GM12878 (cell line): ENCODE measurements at regions not wholly inside any gene's neighbourhood (a gene's known extent, or its start where the extent isn't known, plus 50 kb on each side); places are given as distances from the start of the nearest gene placed in this dataset.

Source experiments
- ATAC-seq: fragments of 200-7000 bp; cut with Tn5 transposase; 3 replicates; pipeline ENCODE4 v1.9.1; 2020; ENCODE audit warnings: mild to moderate bottlenecking, moderate library complexity
- BruUV-seq: library from RNA; stranded (reverse); fragments of 400-500 nt; replicated peaks from 2 replicates; lab custom pipeline; 2021; lab: Mats Ljungman, UMichigan
- CTCF ChIA-PET: fragments of 300-600 bp; sonication (Branson Sonifier 250); formaldehyde crosslinking; extraction: SDS; loops from one replicate; lab custom pipeline; 2021; ENCODE audit warnings: inconsistent platforms; lab: Yijun Ruan, JAX
- POLR2A ChIA-PET: fragments of 350-600 bp; formaldehyde crosslinking; extraction: SDS; loops from one replicate; lab custom pipeline; 2021; ENCODE audit warnings: inconsistent platforms; lab: Charles Lee
- RAD21 ChIA-PET: fragments of 300-600 bp; sonication (Branson Sonifier 250); formaldehyde crosslinking; loops from one replicate; lab custom pipeline; 2023; ENCODE audit warnings: antibody characterized with exemption; ENCODE audit not compliant: unreplicated experiment; lab: Charles Lee
- SMC1A ChIA-PET: fragments of 300-600 bp; sonication (Branson Sonifier 250); formaldehyde crosslinking; loops from one replicate; lab custom pipeline; 2023; ENCODE audit not compliant: unreplicated experiment, uncharacterized antibody; lab: Charles Lee
- DNase-seq: peaks from one replicate; pipeline ENCODE4 v3.0.0-alpha.2; 2011; ENCODE audit warnings: low read depth, low spot score
- FAIRE-seq: peaks from 3 replicates; lab custom pipeline; 2011; peaks lifted over from hg19 to GRCh38; lab: Jason Lieb, UNC
- H2AFZ ChIP-seq: 2 replicates; pipeline ENCODE4 v1.6.0; 2011; ENCODE audit warnings: low read depth, low read length, control low read depth; ENCODE audit not compliant: control insufficient read depth
- H3K27ac ChIP-seq: 2 replicates; pipeline ENCODE4 v1.5.1; 2011; ENCODE audit warnings: control low read depth; ENCODE audit not compliant: control insufficient read depth, insufficient read depth
- H3K27me3 ChIP-seq, 2 experiments: replicated peaks in 1 of 2; 2 replicates each; pipeline versions ENCODE4 v1.6.0 to v1.6.1; 2011; ENCODE audit warnings: low read length in 1 of 2; ENCODE audit not compliant: control insufficient read depth in 2 of 2, insufficient read depth in 2 of 2
- H3K36me3 ChIP-seq, 2 experiments: 2 replicates each; pipeline ENCODE4 v1.5.1; 2011; ENCODE audit warnings: low read length in 1 of 2; ENCODE audit not compliant: control insufficient read depth in 2 of 2, insufficient read depth in 2 of 2
- H3K4me1 ChIP-seq: 2 replicates; pipeline ENCODE4 v1.6.1; 2011; ENCODE audit warnings: mild to moderate bottlenecking, low read length, moderate library complexity, mixed read lengths; ENCODE audit not compliant: control insufficient read depth, insufficient read depth
- H3K4me2 ChIP-seq: 2 replicates; pipeline ENCODE4 v1.6.0; 2011; ENCODE audit warnings: control low read depth; ENCODE audit not compliant: control insufficient read depth, insufficient read depth
- H3K4me3 ChIP-seq: fragments of 200-600 bp; sonication (generic); 2 replicates; pipeline ENCODE4 v1.5.1; 2016
- H3K79me2 ChIP-seq: 2 replicates; pipeline ENCODE4 v1.6.0; 2011; ENCODE audit warnings: low read length; ENCODE audit not compliant: control insufficient read depth, insufficient read depth
- H3K9ac ChIP-seq: 2 replicates; pipeline ENCODE4 v1.8.0; 2011; ENCODE audit warnings: low read length, control low read depth, mixed read lengths; ENCODE audit not compliant: control insufficient read depth, insufficient read depth
- H3K9me3 ChIP-seq: replicated peaks from 3 replicates; pipeline ENCODE4 v1.5.1; 2011; ENCODE audit warnings: mild to moderate bottlenecking, low read length; ENCODE audit not compliant: control insufficient read depth, insufficient read depth
- H4K20me1 ChIP-seq: 2 replicates; pipeline ENCODE4 v1.6.0; 2011; ENCODE audit not compliant: control insufficient read depth, insufficient read depth
- BACH1 ChIP-seq: fragments of 450-650 bp; IDR thresholded peaks from 2 replicates; pipeline ENCODE4 v1.6.1; 2017; ENCODE audit warnings: mild to moderate bottlenecking, borderline replicate concordance
- BCL11A ChIP-seq: IDR thresholded peaks from 2 replicates; pipeline ENCODE4 v1.6.1; 2011; ENCODE audit warnings: low read depth, low read length
- BCL3 ChIP-seq: IDR thresholded peaks from 2 replicates; pipeline ENCODE4 v1.6.1; 2011; ENCODE audit warnings: borderline replicate concordance, low read depth, mild to moderate bottlenecking, moderate library complexity, low read length; ENCODE audit not compliant: insufficient read depth, poor library complexity, severe bottlenecking
- CEBPB ChIP-seq, 2 experiments: fragments of 150-350 bp in 1 of 2; IDR thresholded peaks; 2 replicates each; pipeline ENCODE4 v1.6.1; 2012 to 2014; ENCODE audit warnings: low read depth in 2 of 2, low read length in 2 of 2, borderline replicate concordance in 1 of 2, inconsistent platforms in 1 of 2
- CHD2 ChIP-seq: IDR thresholded peaks from 2 replicates; pipeline ENCODE4 v1.6.1; 2011; ENCODE audit warnings: low read depth, low read length, improper control_type of control experiment, borderline replicate concordance
- ETV6 ChIP-seq, 2 experiments: fragments of 450-650 bp in 1 of 2; IDR thresholded peaks in 1 of 2; conservative IDR thresholded peaks in 1 of 2; 2 replicates each; pipeline ENCODE4 v1.6.1; 2014; ENCODE audit warnings: antibody characterized with exemption in 1 of 2, borderline replicate concordance in 1 of 2, low read depth in 1 of 2, mild to moderate bottlenecking in 1 of 2, moderate library complexity in 1 of 2
- GABPA ChIP-seq: IDR thresholded peaks from 2 replicates; pipeline ENCODE4 v1.6.1; 2014; ENCODE audit warnings: antibody characterized with exemption, low read depth, mild to moderate bottlenecking, inconsistent platforms
- HDAC2 ChIP-seq: fragments of 200-600 bp; sonication (generic); IDR thresholded peaks from 2 replicates; pipeline ENCODE4 v1.6.1; 2017
- IRF3 ChIP-seq: fragments of 450-650 bp; IDR thresholded peaks from 2 replicates; pipeline ENCODE4 v1.6.1; 2014; ENCODE audit warnings: mild to moderate bottlenecking
- JUNB ChIP-seq: IDR thresholded peaks from 2 replicates; pipeline ENCODE4 v1.6.1; 2016; ENCODE audit warnings: antibody characterized with exemption, mild to moderate bottlenecking
- MTA2 ChIP-seq: fragments of 450-650 bp; IDR thresholded peaks from 2 replicates; pipeline ENCODE4 v1.6.1; 2016; ENCODE audit warnings: low read depth, mild to moderate bottlenecking, moderate library complexity
- NBN ChIP-seq: fragments of 450-650 bp; IDR thresholded peaks from 2 replicates; pipeline ENCODE4 v1.6.1; 2016
- RCOR1 ChIP-seq: conservative IDR thresholded peaks from 2 replicates; pipeline ENCODE4 v1.6.1; 2012; ENCODE audit warnings: low read depth, low read length, improper control_type of control experiment
- REST ChIP-seq: IDR thresholded peaks from 2 replicates; pipeline ENCODE4 v1.6.1; 2012; ENCODE audit warnings: mild to moderate bottlenecking, low read depth, low read length
- WGBS: methylation state at CpG from one replicate; pipeline ENCODE4 v1.1.6; 2016; ENCODE audit warnings: low lambda C conversion rate; ENCODE audit not compliant: insufficient replicate concordance, insufficient coverage; ENCODE audit errors: missing lambda C conversion rate; 5-methylcytosine and 5-hydroxymethylcytosine counted together
- in situ Hi-C: fragments of 300-500 bp; cut with MboI; formaldehyde crosslinking; loops from 9 replicates; pipeline ENCODE4 v1.14.3; 2018; ENCODE audit warnings: mixed read lengths
- intact Hi-C: fragments of 100-400 bp; cut with micrococcal nuclease; formaldehyde crosslinking; loops from one replicate; pipeline ENCODE4 v1.14.2; 2022; ENCODE audit not compliant: unreplicated experiment

GRCh38 chr6:149152521-149152920 lies 165.0 kb upstream of the TAB2 start:
- no peak for FAIRE-seq
- no peak for TF ChIP-seq MTA2
- no peak for TF ChIP-seq NBN
- no peak for TF ChIP-seq GABPA
- TF ChIP-seq BACH1, result no peak
- TF ChIP-seq IRF3, result no peak
- TF ChIP-seq ETV6 (conservative IDR thresholded peaks at IDR 0.05 in 1 of 2, IDR thresholded peaks at IDR 0.05 in 1 of 2; ENCODE audit: borderline replicate concordance in 1 of 2, low read depth in 1 of 2), result no peak
- TF ChIP-seq REST, result no peak
- TF ChIP-seq BCL11A, result no peak
- TF ChIP-seq HDAC2, result no peak
- TF ChIP-seq RCOR1, result no peak
- no peak for TF ChIP-seq JUNB
- no peak for TF ChIP-seq CEBPB (IDR thresholded peaks at IDR 0.05; ENCODE audit: borderline replicate concordance in 1 of 2, low read depth in 2 of 2, low read length in 2 of 2)
- no peak for TF ChIP-seq CHD2
- TF ChIP-seq BCL3, result no peak
- H3K9me3 ChIP-seq, result peaks cover 1% of the 10 kb centered on the region; the same call in 1 of the 3 replicates
- ChIA-PET RAD21 (interaction anchor here (0.7 to 3.3 kb wide), 3 partner anchors 43 to 280 kb away, joined by 3 to 11 read pairs (median 8); no protein-coding TSS in a partner anchor), CTCF (interaction anchor here (0.9 to 1.3 kb wide), 2 partner anchors 38 to 126 kb away, joined by 4 read pairs; no protein-coding TSS in a partner anchor), POLR2A (interaction anchor here (0.5 to 1.8 kb wide), 3 partner anchors 12 to 125 kb away, joined by 3 to 5 read pairs (median 4); no protein-coding TSS in a partner anchor), SMC1A (interaction anchor here (0.8 to 2.7 kb wide), 12 partner anchors 10 to 280 kb away, joined by 3 to 12 read pairs (median 4); no protein-coding TSS in a partner anchor)
- no peak overlapping the region for H3K4me2 ChIP-seq
- H3K4me1 ChIP-seq, result peaks cover 4% of the 10 kb centered on the region
- no peak for DNase-seq
- H2AFZ ChIP-seq, result no peak overlapping the region
- H3K79me2 ChIP-seq, result no peaks in the 10 kb centered on the region
- no peaks in the 10 kb centered on the region for H3K36me3 ChIP-seq
- intact Hi-C loops (no loop called here), in situ Hi-C loops (no loop called here)
- H3K9ac ChIP-seq, result no peak overlapping the region
- 0% methylated on average over 1 of the region's 1 CpG for WGBS
- ATAC-seq, result no peak
- no TSS peak for BruUV-seq
- no peaks in the 10 kb centered on the region for H3K27me3 ChIP-seq
- no peak overlapping the region for H3K27ac ChIP-seq
- H4K20me1 ChIP-seq, result no peaks in the 10 kb centered on the region
- no peak overlapping the region for H3K4me3 ChIP-seq
